ENCODE measurements at regions not wholly inside any gene's neighbourhood (a gene's known extent, or its start where the extent isn't known, plus 50 kb on each side); places are given as distances from the start of the nearest gene placed in this dataset.
"Not testable (repeated sequence)": the region's sequence is repeated elsewhere in the genome, so short reads cannot be mapped to it uniquely, and the experiment has no call there.

GRCh38 chr4:137794764-137795254 is 262.5 kb upstream of the PCDH18 start:
- H3K27ac Mint-ChIP-seq = no peak overlapping the region
- TF ChIP-seq CTCF (IDR thresholded peaks at IDR 0.05) = no peak
- peaks cover 5% of the 10 kb centered on the region for H3K4me1 Mint-ChIP-seq
- DNase-seq = no peak
- no peak overlapping the region for H3K4me3 Mint-ChIP-seq
- H3K27me3 Mint-ChIP-seq (ENCODE audit: low read depth, poor library complexity) = no peaks in the 10 kb centered on the region
- H3K9me3 Mint-ChIP-seq = no peaks in the 10 kb centered on the region
- H3K36me3 Mint-ChIP-seq (ENCODE audit: low read depth) = no peaks in the 10 kb centered on the region

- H3K27ac Mint-ChIP-seq; H3K36me3 Mint-ChIP-seq (ENCODE audit: low read depth); H3K9me3 Mint-ChIP-seq; DNase-seq; H3K27me3 Mint-ChIP-seq (ENCODE audit: low read depth, poor library complexity); H3K4me3 Mint-ChIP-seq; H3K4me1 Mint-ChIP-seq: not testable (repeated sequence)
These were observed 257.0 kb upstream of the PCDH18 start for GRCh38 chr4:137789263-137789662.

GRCh38 chr4:137783923-137784322 is 251.6 kb upstream of the PCDH18 start:
- H3K9me3 Mint-ChIP-seq; H3K27ac Mint-ChIP-seq; H3K4me1 Mint-ChIP-seq; H3K4me3 Mint-ChIP-seq; DNase-seq; H3K36me3 Mint-ChIP-seq (ENCODE audit: low read depth); H3K27me3 Mint-ChIP-seq (ENCODE audit: low read depth, poor library complexity): not testable (repeated sequence)

GRCh38 chr4:137775701-137776100 is 243.4 kb upstream of the PCDH18 start:
- Mint-ChIP-seq H3K27ac (peak overlapping the region; percentile 16), H3K9me3 (no peaks in the 10 kb centered on the region), H3K4me3 (no peak overlapping the region), H3K27me3 (ENCODE audit: low read depth, poor library complexity) (no peaks in the 10 kb centered on the region), H3K36me3 (ENCODE audit: low read depth) (no peaks in the 10 kb centered on the region), H3K4me1 (peaks cover 11% of the 10 kb centered on the region)
- no peak for DNase-seq
- no peak for TF ChIP-seq CTCF (IDR thresholded peaks at IDR 0.05)

GRCh38 chr4:137774501-137774900 is 242.2 kb upstream of the PCDH18 start:
- no peak overlapping the region for H3K27ac Mint-ChIP-seq

GRCh38 chr4:137768881-137769280 is 236.6 kb upstream of the PCDH18 start:
- no peaks in the 10 kb centered on the region for H3K27me3 Mint-ChIP-seq (ENCODE audit: low read depth, poor library complexity)
- H3K4me3 Mint-ChIP-seq = no peak overlapping the region
- peaks cover 6% of the 10 kb centered on the region for H3K9me3 Mint-ChIP-seq
- peaks cover 5% of the 10 kb centered on the region for H3K4me1 Mint-ChIP-seq
- no peak overlapping the region for H3K27ac Mint-ChIP-seq
- TF ChIP-seq CTCF (IDR thresholded peaks at IDR 0.05) = no peak
- no peak for DNase-seq
- H3K36me3 Mint-ChIP-seq (ENCODE audit: low read depth) = no peaks in the 10 kb centered on the region

More at GRCh38 chr4:137774501-137774900, 242.2 kb upstream of the PCDH18 start:
- Mint-ChIP-seq H3K27me3 (ENCODE audit: low read depth, poor library complexity) (no peaks in the 10 kb centered on the region), H3K9me3 (no peaks in the 10 kb centered on the region), H3K4me1 (peaks cover 11% of the 10 kb centered on the region), H3K4me3 (no peak overlapping the region), H3K36me3 (ENCODE audit: low read depth) (no peaks in the 10 kb centered on the region)
- no peak for DNase-seq
- TF ChIP-seq CTCF (IDR thresholded peaks at IDR 0.05) = no peak

- Mint-ChIP-seq H3K36me3 (ENCODE audit: low read depth) (no peaks in the 10 kb centered on the region), H3K27me3 (ENCODE audit: low read depth, poor library complexity) (no peaks in the 10 kb centered on the region), H3K4me3 (no peak overlapping the region), H3K4me1 (peaks cover 5% of the 10 kb centered on the region), H3K9me3 (peaks cover 6% of the 10 kb centered on the region), H3K27ac (no peak overlapping the region)
- no peak for DNase-seq
- no peak for TF ChIP-seq CTCF (IDR thresholded peaks at IDR 0.05)
These were observed 235.9 kb upstream of the PCDH18 start for GRCh38 chr4:137768196-137768595.
